IMR-90 (cell line): ENCODE measurements at regions not wholly inside any gene's neighbourhood (a gene's known extent, or its start where the extent isn't known, plus 50 kb on each side); places are given as distances from the start of the nearest gene placed in this dataset.

Experiments used
- ATAC-seq: fragments of 200-7000 bp; cut with Tn5 transposase; 2 replicates; pipeline ENCODE4 v1.9.1; 2020; ENCODE audit warnings: low read depth, mild to moderate bottlenecking, moderate library complexity
- BruUV-seq: library from RNA; stranded (reverse); fragments of 400-500 nt; replicated peaks from 2 replicates; lab custom pipeline; 2021; lab: Mats Ljungman, UMichigan
- CTCF ChIA-PET: fragments of 300-600 bp; formaldehyde crosslinking; extraction: SDS; loops from one replicate; lab custom pipeline; 2021; ENCODE audit warnings: antibody characterized with exemption; lab: Yijun Ruan, JAX
- POLR2A ChIA-PET: fragments of 300-600 bp; sonication (Branson Sonifier 250); formaldehyde crosslinking; loops from one replicate; lab custom pipeline; 2022; ENCODE audit warnings: antibody characterized with exemption; ENCODE audit not compliant: unreplicated experiment; lab: Charles Lee
- DNase-seq: peaks from one replicate; pipeline ENCODE4 v3.0.0; 2013
- H2AFZ ChIP-seq: replicated peaks from 2 replicates; pipeline ENCODE3; 2013; ENCODE audit warnings: low read length, mild to moderate bottlenecking; ENCODE audit not compliant: poor library complexity
- H2AK5ac ChIP-seq: 2 replicates; pipeline ENCODE4 v1.6.1; 2013; ENCODE audit warnings: low read depth, low read length, inconsistent platforms
- H2AK9ac ChIP-seq: replicated peaks from 2 replicates; pipeline ENCODE3; 2013; ENCODE audit warnings: mild to moderate bottlenecking, low read depth, low read length, moderate library complexity; ENCODE audit not compliant: poor library complexity
- H2BK120ac ChIP-seq: 2 replicates; pipeline ENCODE4 v1.6.1; 2013; ENCODE audit warnings: low read depth, low read length, inconsistent platforms
- H2BK15ac ChIP-seq: 3 replicates; pipeline ENCODE4 v1.6.1; 2013; ENCODE audit warnings: low read depth, low read length, inconsistent platforms
- H2BK20ac ChIP-seq: 2 replicates; pipeline ENCODE4 v1.6.1; 2013; ENCODE audit warnings: low read depth, mild to moderate bottlenecking, inconsistent platforms, low read length, moderate library complexity
- H2BK5ac ChIP-seq: 2 replicates; pipeline ENCODE4 v1.6.1; 2013; ENCODE audit warnings: mild to moderate bottlenecking, low read depth, low read length, inconsistent platforms; ENCODE audit not compliant: poor library complexity, severe bottlenecking
- H3K14ac ChIP-seq: replicated peaks from 2 replicates; pipeline ENCODE4 v1.6.1; 2013; ENCODE audit warnings: low read depth, low read length, inconsistent platforms
- H3K18ac ChIP-seq: 2 replicates; pipeline ENCODE4 v1.6.1; 2013; ENCODE audit warnings: low read depth, low read length, control low read depth
- H3K23ac ChIP-seq: 2 replicates; pipeline ENCODE4 v1.6.1; 2013; ENCODE audit warnings: low read depth, low read length, inconsistent platforms
- H3K27ac ChIP-seq: 2 replicates; pipeline ENCODE4 v1.5.1; 2013; ENCODE audit warnings: mild to moderate bottlenecking, control low read depth, low read length; ENCODE audit not compliant: insufficient read depth
- H3K27me3 ChIP-seq: 2 replicates; pipeline ENCODE4 v1.6.1; 2013; ENCODE audit warnings: low read length; ENCODE audit not compliant: control insufficient read depth, insufficient read depth
- H3K36me3 ChIP-seq: 2 replicates; pipeline ENCODE4 v1.6.1; 2013; ENCODE audit warnings: low read length, mixed read lengths; ENCODE audit not compliant: control insufficient read depth, insufficient read depth
- H3K4ac ChIP-seq: 2 replicates; pipeline ENCODE4 v1.6.1; 2013; ENCODE audit warnings: low read depth, low read length, inconsistent platforms
- H3K4me1 ChIP-seq: 2 replicates; pipeline ENCODE4 v1.6.1; 2013; ENCODE audit warnings: low read length, mixed read lengths; ENCODE audit not compliant: control insufficient read depth, insufficient read depth
- H3K4me2 ChIP-seq: 2 replicates; pipeline ENCODE4 v1.6.1; 2013; ENCODE audit warnings: low read depth, mild to moderate bottlenecking, control low read depth, low read length, moderate library complexity
- H3K4me3 ChIP-seq: 2 replicates; pipeline ENCODE4 v1.5.1; 2013; ENCODE audit warnings: low read depth, mild to moderate bottlenecking, control low read depth, low read length, moderate library complexity; ENCODE audit not compliant: insufficient read depth
- H3K56ac ChIP-seq: 2 replicates; pipeline ENCODE4 v1.6.1; 2013; ENCODE audit warnings: low read length, inconsistent platforms; ENCODE audit not compliant: insufficient read depth; ENCODE audit errors: extremely low read depth
- H3K79me1 ChIP-seq, 2 experiments: 2 replicates each; pipeline ENCODE4 v1.6.1; 2013; ENCODE audit warnings: low read length in 2 of 2, inconsistent platforms in 1 of 2, low read depth in 1 of 2
- H3K9ac ChIP-seq: 2 replicates; pipeline ENCODE4 v1.6.1; 2013; ENCODE audit warnings: low read depth, low read length, control low read depth
- H3K9me1 ChIP-seq: 2 replicates; pipeline ENCODE4 v1.6.1; 2013; ENCODE audit warnings: low read length, inconsistent platforms; ENCODE audit not compliant: insufficient read depth
- H3K9me3 ChIP-seq: 2 replicates; pipeline ENCODE4 v1.6.1; 2013; ENCODE audit warnings: low read length; ENCODE audit not compliant: control insufficient read depth, insufficient read depth
- H4K20me1 ChIP-seq: 2 replicates; pipeline ENCODE4 v1.6.1; 2013; ENCODE audit warnings: low read length, inconsistent platforms; ENCODE audit not compliant: insufficient read depth
- H4K5ac ChIP-seq: 2 replicates; pipeline ENCODE4 v1.6.1; 2013; ENCODE audit warnings: mild to moderate bottlenecking, low read depth, low read length, control low read depth
- H4K8ac ChIP-seq, 2 experiments: 2 replicates each; pipeline ENCODE4 v1.6.1; 2013; ENCODE audit warnings: low read depth in 2 of 2, low read length in 2 of 2, control low read depth in 1 of 2, inconsistent platforms in 1 of 2
- H4K91ac ChIP-seq: 2 replicates; pipeline ENCODE4 v1.6.1; 2013; ENCODE audit warnings: low read depth, low read length, inconsistent platforms; ENCODE audit not compliant: insufficient read depth
- CEBPB ChIP-seq: IDR thresholded peaks from 2 replicates; pipeline ENCODE4 v1.6.1; 2012; ENCODE audit warnings: low read depth, low read length, improper control_type of control experiment
- CTCF ChIP-seq: conservative IDR thresholded peaks from 2 replicates; pipeline ENCODE4 v1.5.1; 2012; ENCODE audit warnings: mild to moderate bottlenecking, low read depth, low read length, improper control_type of control experiment
- ELK1 ChIP-seq: fragments of 150-350 bp; IDR thresholded peaks from 2 replicates; pipeline ENCODE4 v1.6.1; 2016; ENCODE audit warnings: low read depth, mild to moderate bottlenecking, low read length, moderate library complexity, borderline replicate concordance
- FOS ChIP-seq: fragments of 150-350 bp; IDR thresholded peaks from 2 replicates; pipeline ENCODE4 v1.6.1; 2016; ENCODE audit warnings: low read depth, low read length
- MAFK ChIP-seq: IDR thresholded peaks from 2 replicates; pipeline ENCODE4 v1.6.1; 2012; ENCODE audit warnings: low read depth, low read length, improper control_type of control experiment
- MAZ ChIP-seq: IDR thresholded peaks from 2 replicates; pipeline ENCODE4 v1.6.1; 2012; ENCODE audit warnings: low read depth, mild to moderate bottlenecking, low read length, improper control_type of control experiment, moderate library complexity, borderline replicate concordance
- MXI1 ChIP-seq: IDR thresholded peaks from 2 replicates; pipeline ENCODE4 v1.6.1; 2012; ENCODE audit warnings: low read depth, mild to moderate bottlenecking, low read length, moderate library complexity, borderline replicate concordance
- NFE2L2 ChIP-seq: fragments of 150-350 bp; IDR thresholded peaks from 2 replicates; pipeline ENCODE4 v1.6.1; 2016; ENCODE audit warnings: low read depth, mild to moderate bottlenecking, low read length
- POLR2A ChIP-seq: IDR thresholded peaks from 2 replicates; pipeline ENCODE4 v1.6.1; 2012; ENCODE audit warnings: mild to moderate bottlenecking, low read depth, low read length
- RAD21 ChIP-seq: IDR thresholded peaks from 2 replicates; pipeline ENCODE4 v1.6.1; 2012; ENCODE audit warnings: low read length, improper control_type of control experiment
- RFX5 ChIP-seq: IDR thresholded peaks from 2 replicates; pipeline ENCODE4 v1.8.0; 2012; ENCODE audit warnings: low read depth, mild to moderate bottlenecking, low read length, moderate library complexity
- USF2 ChIP-seq: fragments of 150-350 bp; IDR thresholded peaks from 2 replicates; pipeline ENCODE4 v1.6.1; 2017; ENCODE audit warnings: mild to moderate bottlenecking, antibody characterized with exemption, low read length, low read depth
- WGBS, 2 experiments: methylation state at CpG; one replicate each; pipeline versions ENCODE4 v1.1.5 to v1.1.7; 2013; ENCODE audit warnings: missing lambda C conversion rate in 2 of 2; ENCODE audit not compliant: insufficient read length in 1 of 2; ENCODE audit errors: extremely low coverage in 2 of 2; 5-methylcytosine and 5-hydroxymethylcytosine counted together
- dilution Hi-C: fragments of 300-500 bp; cut with HindIII; formaldehyde crosslinking; loops from one replicate; pipeline ENCODE4 v1.14.3; 2018; ENCODE audit warnings: low sequenced_read_pairs; ENCODE audit not compliant: unreplicated experiment
- in situ Hi-C: fragments of 300-500 bp; cut with MboI; formaldehyde crosslinking; loops from 3 replicates; pipeline ENCODE4 v1.14.3; 2019; ENCODE audit warnings: low sequenced_read_pairs, inconsistent platforms, mixed read lengths
- intact Hi-C: fragments of 100-400 bp; cut with micrococcal nuclease; formaldehyde crosslinking; loops from 2 replicates; pipeline ENCODE4 v1.10.0; 2022

GRCh38 chr3:74916696-74917095 is 302.2 kb upstream of the CNTN3 start:
- no peak overlapping the region for H3K18ac ChIP-seq
- no peak for DNase-seq
- H2BK120ac ChIP-seq = no peak overlapping the region
- no peak overlapping the region for H3K14ac ChIP-seq
- POLR2A ChIA-PET = no interaction called here
- H3K36me3 ChIP-seq = no peaks in the 10 kb centered on the region
- ATAC-seq = no peak
- H3K9ac ChIP-seq = no peak overlapping the region
- no peak overlapping the region for H2AK9ac ChIP-seq
- no peaks in the 10 kb centered on the region for H3K4me1 ChIP-seq
- H2AK5ac ChIP-seq = no peak overlapping the region
- no peaks in the 10 kb centered on the region for H3K27me3 ChIP-seq
- TF ChIP-seq RAD21 = no peak
- TF ChIP-seq ELK1 = no peak
- no peak for TF ChIP-seq RFX5
- TF ChIP-seq MXI1 = no peak
- no peak for TF ChIP-seq MAFK
- no peak for TF ChIP-seq POLR2A
- no peak for TF ChIP-seq MAZ
- TF ChIP-seq USF2 = no peak
- TF ChIP-seq CTCF = no peak
- TF ChIP-seq FOS = no peak
- no peak for TF ChIP-seq NFE2L2
- TF ChIP-seq CEBPB = no peak
- no peak overlapping the region for H4K91ac ChIP-seq
- H3K79me1 ChIP-seq = no peaks in the 10 kb centered on the region
- no peak overlapping the region for H4K5ac ChIP-seq
- H3K23ac ChIP-seq = no peak overlapping the region
- dilution Hi-C loops (no loop called here), intact Hi-C loops (no loop called here), in situ Hi-C loops (no loop called here)
- H4K8ac ChIP-seq = no peak overlapping the region
- no peak overlapping the region for H2BK20ac ChIP-seq
- no peak overlapping the region for H2BK15ac ChIP-seq
- no peak overlapping the region for H3K27ac ChIP-seq
- H4K20me1 ChIP-seq = no peaks in the 10 kb centered on the region
- H3K9me3 ChIP-seq = no peaks in the 10 kb centered on the region
- no peaks in the 10 kb centered on the region for H3K9me1 ChIP-seq
- H2BK5ac ChIP-seq = no peak overlapping the region
- H3K4ac ChIP-seq = no peak overlapping the region
- H3K56ac ChIP-seq = no peak overlapping the region
- CTCF ChIA-PET = interaction anchor here (0.6 to 1.0 kb wide), 2 partner anchors 34 to 218 kb away, joined by 3 read pairs; no protein-coding TSS in a partner anchor
- no TSS peak for BruUV-seq
- H3K4me2 ChIP-seq = no peak overlapping the region
- H3K4me3 ChIP-seq = no peak overlapping the region
- WGBS, 2 experiments = no CpG with 5 or more reads among the region's 5 CpGs
- no peak overlapping the region for H2AFZ ChIP-seq
